Right cardiac atrium (tissue), 5 donors: ENCODE measurements at regions not wholly inside any gene's neighbourhood (a gene's known extent, or its start where the extent isn't known, plus 50 kb on each side); places are given as distances from the start of the nearest gene placed in this dataset.

ENCODE experiments used
- ATAC-seq, 2 donors: fragments of 200-7000 bp; cut with Tn5 transposase; one replicate each; pipeline versions ENCODE4 v1.8.0 to v1.9.1; 2020; ENCODE audit warnings: moderate library complexity in 2 of 2, mild to moderate bottlenecking in 1 of 2
- DNase-seq, 3 donors: peaks; one replicate each; pipeline ENCODE4 v3.0.0-alpha.2; 2020
- H3K27ac ChIP-seq: one replicate; pipeline ENCODE4 v1.5.1; 2013; ENCODE audit warnings: mild to moderate bottlenecking, low read length, control low read depth, moderate library complexity
- H3K27me3 ChIP-seq: one replicate; pipeline ENCODE4 v1.6.1; 2013; ENCODE audit not compliant: control insufficient read depth, insufficient read depth
- H3K4me1 ChIP-seq: one replicate; pipeline ENCODE4 v1.6.1; 2013; ENCODE audit warnings: low read length; ENCODE audit not compliant: control insufficient read depth, insufficient read depth
- H3K4me3 ChIP-seq: one replicate; pipeline ENCODE4 v1.5.1; 2013; ENCODE audit warnings: low read length, control low read depth
- H3K9me3 ChIP-seq: one replicate; pipeline ENCODE4 v1.6.1; 2013; ENCODE audit warnings: low read length; ENCODE audit not compliant: control insufficient read depth
- WGBS: extraction: QIAGEN DNeasy Blood & Tissue Kit; methylation state at CpG from one replicate; pipeline ENCODE4 v1.1.7; 2013; 5-methylcytosine and 5-hydroxymethylcytosine counted together
- intact Hi-C, 4 donors: fragments of 100-400 bp; cut with DNase I; formaldehyde crosslinking; loops; one replicate each; pipeline versions ENCODE4 v1.11.0 to v1.14.0; 2022 to 2023
- donor health status: healthy with polysubstance abuse.
- donor health status: DM: no; HTN: yes; CAD: no.
- donor health status: DM: no; HTN: no; CAD: no.
- donor health status: DM: no; HTN: yes; CAD: no; lungs with severe emphysema.
- donor health status: DM: yes; HTN: yes; CAD: no.

DNA sequence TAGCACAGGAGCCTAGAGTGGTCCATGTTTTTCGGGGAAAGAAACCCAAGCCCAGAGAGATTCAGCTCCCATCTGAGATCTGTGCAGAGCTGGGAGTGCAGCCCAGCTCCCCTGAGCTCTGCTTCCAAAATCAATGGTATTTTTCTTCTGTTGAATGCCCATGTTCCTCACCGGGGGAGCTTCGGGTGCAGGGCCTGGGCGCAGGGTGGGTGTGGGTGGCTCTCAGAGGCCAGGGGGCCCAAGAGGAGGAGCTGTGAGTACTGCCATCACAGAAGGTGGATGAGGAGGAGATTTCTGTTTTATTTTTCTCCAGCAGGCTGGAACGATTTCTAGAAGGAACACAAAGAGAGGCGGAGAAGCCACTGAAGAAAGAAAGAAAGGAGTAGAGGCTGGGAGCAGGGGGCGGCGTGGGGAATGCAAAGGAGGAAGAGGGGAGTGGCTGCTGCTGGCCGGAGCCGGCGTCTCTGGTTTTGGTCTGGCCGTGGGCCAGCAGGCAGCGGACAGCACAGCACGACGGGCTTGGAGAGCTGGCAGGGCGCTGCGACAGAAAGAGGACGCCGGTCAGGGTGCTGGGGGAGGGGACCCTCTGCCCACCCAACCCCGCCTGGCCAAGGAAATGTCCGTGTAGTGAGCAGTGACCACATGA lies 76.2 kb upstream of the KSR1 start:
- peak overlapping the region; percentile 3 for H3K4me3 ChIP-seq
- intact Hi-C loops = no loop called here
- H3K4me1 ChIP-seq = peaks cover 6% of the 10 kb centered on the region
- no peak overlapping the region for H3K27ac ChIP-seq
- H3K27me3 ChIP-seq = no peaks in the 10 kb centered on the region
- 11% methylated on average over 21 of the region's 21 CpGs for WGBS
- peak; percentile 84 to 86 for ATAC-seq
- H3K9me3 ChIP-seq = no peaks in the 10 kb centered on the region
- peak; percentile 82 to 93 (median 92) for DNase-seq

- whole genome bisulfite sequencing = 64% methylated on average over 10 of the region's 10 CpGs
- Histone ChIP-seq H3K4me1 (peaks cover 6% of the 10 kb centered on the region), H3K27ac (no peak overlapping the region), H3K9me3 (no peaks in the 10 kb centered on the region), H3K4me3 (peak overlapping the region; percentile 3), H3K27me3 (no peaks in the 10 kb centered on the region)
- ATAC-seq (peak in 1 of 2 donors; percentile 20), DNase-seq (no peak)
- intact Hi-C loops = no loop called here
Observed at GRCh38 chr17:27380551-27380950, 75.7 kb upstream of the KSR1 start.

DNA sequence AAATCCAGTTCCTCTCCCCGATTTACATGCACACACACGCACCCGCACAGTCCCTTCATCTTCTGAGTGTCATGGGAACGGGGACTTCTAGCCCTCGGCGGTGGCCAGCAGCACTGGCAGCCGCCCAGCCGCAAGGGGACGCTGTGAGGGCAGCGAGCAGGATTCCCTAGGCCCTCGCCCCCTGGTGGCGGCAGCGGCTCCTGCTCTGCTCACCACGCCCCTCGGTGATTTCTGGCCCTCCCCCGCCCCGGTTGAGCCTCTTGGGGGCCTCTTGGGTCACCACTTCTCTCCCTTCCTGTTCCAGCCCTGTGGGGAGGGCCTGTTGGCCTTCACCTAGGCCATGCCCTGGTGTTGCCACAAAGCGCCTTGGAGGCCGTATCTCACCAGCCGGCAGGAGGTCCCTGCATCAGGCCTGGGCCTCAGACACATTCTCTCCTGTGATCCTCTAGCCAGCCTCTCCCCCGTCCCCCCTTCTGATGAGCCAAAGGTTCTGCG lies 75.2 kb upstream of the KSR1 start:
- ATAC-seq (peak; percentile 64 to 80), DNase-seq (peak; percentile 81 to 91 (median 90))
- intact Hi-C loops = no loop called here
- no peaks in the 10 kb centered on the region for H3K9me3 ChIP-seq
- H3K27me3 ChIP-seq = no peaks in the 10 kb centered on the region
- 54% methylated on average over 22 of the region's 22 CpGs for WGBS
- no peak overlapping the region for H3K4me3 ChIP-seq
- peaks cover 6% of the 10 kb centered on the region for H3K4me1 ChIP-seq
- no peak overlapping the region for H3K27ac ChIP-seq

- intact Hi-C loops = no loop called here
- 90% methylated on average over 5 of the region's 5 CpGs for WGBS
- Histone ChIP-seq H3K9me3 (no peaks in the 10 kb centered on the region), H3K27ac (no peak overlapping the region), H3K4me3 (no peak overlapping the region), H3K4me1 (peaks cover 6% of the 10 kb centered on the region), H3K27me3 (no peaks in the 10 kb centered on the region)
- DNase-seq (no peak), ATAC-seq (no peak)
Observed at GRCh38 chr17:27382025-27382424, 74.2 kb upstream of the KSR1 start.

DNA sequence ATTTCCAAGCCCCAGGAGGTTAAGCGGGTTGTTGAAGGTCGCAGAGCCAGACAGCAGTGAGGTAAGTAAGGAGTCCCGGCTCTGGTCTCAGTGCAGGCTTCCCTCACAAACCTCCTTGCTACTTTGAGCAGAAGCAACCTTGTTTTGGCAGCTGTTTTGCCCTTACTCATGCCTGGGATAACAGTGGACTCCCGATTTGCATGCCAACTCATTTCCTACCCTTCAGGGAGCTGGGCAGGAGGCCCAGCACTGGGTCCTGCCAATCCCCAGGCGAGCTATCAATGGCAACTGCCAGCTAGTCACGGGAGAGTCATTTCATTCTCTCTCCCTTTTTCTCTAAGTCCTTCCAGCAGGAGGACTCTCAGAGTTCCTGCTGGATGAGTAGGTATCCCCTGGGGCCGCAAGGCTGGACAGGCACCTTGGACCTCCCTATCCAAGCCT lies 72.0 kb upstream of the KSR1 start:
- intact Hi-C loops = no loop called here
- Histone ChIP-seq H3K9me3 (no peaks in the 10 kb centered on the region), H3K4me1 (peaks cover 6% of the 10 kb centered on the region), H3K27me3 (no peaks in the 10 kb centered on the region), H3K27ac (peak overlapping the region; percentile 61), H3K4me3 (no peak overlapping the region)
- peak; percentile 61 to 87 (median 78) for DNase-seq
- 24% methylated on average over 7 of the region's 7 CpGs for WGBS
- peak; percentile 76 to 82 for ATAC-seq

- no peaks in the 10 kb centered on the region for H3K27me3 ChIP-seq
- intact Hi-C loops = no loop called here
- 65% methylated on average over 2 of the region's 2 CpGs for WGBS
- ATAC-seq (no peak), DNase-seq (no peak)
- H3K4me1 ChIP-seq = peaks cover 6% of the 10 kb centered on the region
- H3K27ac ChIP-seq = peak overlapping the region; percentile 26
- H3K4me3 ChIP-seq = no peak overlapping the region
- no peaks in the 10 kb centered on the region for H3K9me3 ChIP-seq
Observed at GRCh38 chr17:27384726-27385125, 71.5 kb upstream of the KSR1 start.

- no peak for DNase-seq
- H3K4me3 ChIP-seq = no peak overlapping the region
- H3K9me3 ChIP-seq = no peaks in the 10 kb centered on the region
- H3K27me3 ChIP-seq = no peaks in the 10 kb centered on the region
- peaks cover 4% of the 10 kb centered on the region for H3K4me1 ChIP-seq
- intact Hi-C loops = no loop called here
- WGBS = 78% methylated on average over 1 of the region's 1 CpG
- H3K27ac ChIP-seq = no peak overlapping the region
- ATAC-seq = no peak
Observed at GRCh38 chr17:27385626-27386025, 70.6 kb upstream of the KSR1 start.

DNA sequence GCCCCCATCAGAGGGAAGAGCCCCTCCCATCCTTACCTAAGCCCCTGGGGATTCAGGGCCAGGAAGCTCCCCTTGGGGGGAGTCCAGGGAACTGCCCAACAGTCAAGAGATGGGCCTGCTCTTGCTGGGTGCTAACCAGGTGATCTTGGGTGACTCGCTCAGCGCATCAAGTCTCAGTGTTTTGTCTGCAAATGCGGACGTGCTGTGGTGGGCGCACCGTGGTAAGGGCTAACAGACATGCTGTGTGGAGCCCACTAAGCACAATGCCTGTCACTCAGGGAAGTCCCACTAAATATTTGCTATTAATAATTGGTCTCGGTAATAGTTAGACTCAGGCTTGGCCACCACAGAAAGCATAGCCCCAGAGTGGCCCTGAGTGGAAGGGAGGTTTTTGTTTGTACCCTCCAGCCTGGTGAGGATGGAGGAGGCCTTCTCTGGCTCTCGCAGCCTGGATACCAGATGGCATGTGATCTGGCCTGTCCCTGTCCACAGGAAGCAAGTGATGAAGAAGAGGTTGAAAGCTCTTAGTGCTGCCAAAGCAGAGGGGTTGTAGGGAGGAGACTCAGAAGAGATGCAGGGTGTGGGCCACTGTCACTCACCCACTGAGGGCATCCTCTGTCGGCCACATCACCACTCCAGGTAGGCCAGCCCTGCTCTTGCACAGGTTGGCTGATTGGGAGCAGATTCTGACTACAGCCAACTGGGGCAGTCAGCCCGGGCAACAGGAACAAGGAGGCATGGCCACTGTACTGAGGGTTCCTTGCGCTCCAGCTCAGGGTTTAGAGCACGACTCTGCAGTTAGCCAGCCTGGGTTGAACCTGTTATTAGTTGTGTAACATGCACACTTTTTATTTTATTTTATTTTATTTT lies 69.8 kb upstream of the KSR1 start:
- Histone ChIP-seq H3K4me3 (no peak overlapping the region), H3K4me1 (peaks cover 3% of the 10 kb centered on the region), H3K27me3 (no peaks in the 10 kb centered on the region), H3K9me3 (no peaks in the 10 kb centered on the region), H3K27ac (no peak overlapping the region)
- intact Hi-C loops = no loop called here
- DNase-seq (no peak), ATAC-seq (no peak)
- 89% methylated on average over 12 of the region's 12 CpGs for WGBS

DNA sequence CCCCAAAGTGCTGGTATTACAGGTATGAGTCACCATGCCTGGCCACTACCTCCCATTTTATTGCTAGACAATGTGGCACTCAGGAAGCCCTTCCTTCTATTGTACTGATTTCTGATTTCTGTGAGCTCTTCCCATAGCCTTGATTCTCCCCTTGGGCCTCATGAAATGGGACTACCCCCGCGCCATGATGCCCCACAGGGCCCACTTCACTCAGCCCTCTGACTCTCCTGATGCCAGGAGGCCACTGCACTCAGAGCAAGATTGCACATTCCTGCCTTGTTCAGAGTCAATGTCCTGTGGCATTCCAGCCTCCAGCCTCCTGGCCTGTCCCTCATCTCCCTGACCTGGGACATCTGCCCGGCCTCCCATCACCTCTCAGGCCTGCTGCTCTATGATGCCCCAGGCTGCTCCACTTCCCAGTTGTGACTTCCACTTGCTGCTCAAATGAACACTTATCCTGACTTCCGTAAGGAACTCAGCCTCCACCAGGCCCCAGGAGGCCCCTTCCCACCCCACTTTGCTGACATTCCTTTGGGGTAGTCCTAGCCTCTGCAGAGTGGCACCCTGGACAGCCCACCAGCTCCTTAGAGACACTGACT lies 66.6 kb upstream of the KSR1 start:
- no peak for DNase-seq
- 94% methylated on average over 4 of the region's 4 CpGs for WGBS
- intact Hi-C loops = no loop called here
- Histone ChIP-seq H3K9me3 (no peaks in the 10 kb centered on the region), H3K4me3 (no peak overlapping the region), H3K27ac (no peak overlapping the region), H3K27me3 (no peaks in the 10 kb centered on the region), H3K4me1 (no peaks in the 10 kb centered on the region)
- no peak for ATAC-seq

DNA sequence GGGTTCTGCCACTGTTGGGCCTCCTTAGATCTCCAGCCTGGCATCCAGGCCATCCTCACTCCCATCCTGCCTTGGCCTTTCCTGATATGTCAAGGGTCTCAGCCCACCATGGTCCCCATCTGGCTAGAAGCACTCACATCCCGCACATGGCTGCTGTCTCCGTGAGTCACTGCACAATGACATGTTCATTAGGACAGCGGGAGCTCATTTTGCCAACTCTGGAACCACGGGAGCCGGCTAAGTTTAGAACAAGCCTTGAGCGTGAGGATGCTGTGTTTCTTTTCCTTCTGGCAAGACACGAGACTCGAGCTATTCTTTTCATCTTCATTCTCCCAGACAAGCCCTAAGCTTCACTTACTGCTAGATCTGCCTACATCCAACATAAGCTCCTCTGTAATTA lies 65.7 kb upstream of the KSR1 start:
- ATAC-seq (no peak), DNase-seq (no peak)
- no peaks in the 10 kb centered on the region for H3K9me3 ChIP-seq
- intact Hi-C loops = no loop called here
- H3K4me1 ChIP-seq = no peaks in the 10 kb centered on the region
- H3K4me3 ChIP-seq = no peak overlapping the region
- WGBS = 82% methylated on average over 8 of the region's 8 CpGs
- no peaks in the 10 kb centered on the region for H3K27me3 ChIP-seq
- H3K27ac ChIP-seq = no peak overlapping the region

- 77% methylated on average over 1 of the region's 1 CpG for WGBS
- H3K4me1 ChIP-seq = no peaks in the 10 kb centered on the region
- no peak overlapping the region for H3K4me3 ChIP-seq
- H3K9me3 ChIP-seq = no peaks in the 10 kb centered on the region
- no peak overlapping the region for H3K27ac ChIP-seq
- intact Hi-C loops = no loop called here
- no peak for DNase-seq
- ATAC-seq = no peak
- H3K27me3 ChIP-seq = no peaks in the 10 kb centered on the region
Observed at GRCh38 chr17:27391427-27391826, 64.8 kb upstream of the KSR1 start.
